Caco-2 (cell line): ENCODE measurements at regions not wholly inside any gene's neighbourhood (a gene's known extent, or its start where the extent isn't known, plus 50 kb on each side); places are given as distances from the start of the nearest gene placed in this dataset.

ENCODE experiments used
- BruUV-seq: library from RNA; stranded (reverse); fragments of 400-500 nt; replicated peaks from 2 replicates; lab custom pipeline; 2021; lab: Mats Ljungman, UMichigan
- CTCF ChIA-PET: fragments of 300-600 bp; sonication (Branson Sonifier 250); formaldehyde crosslinking; loops from one replicate; lab custom pipeline; 2022; ENCODE audit warnings: antibody characterized with exemption; lab: Charles Lee
- POLR2A ChIA-PET: fragments of 300-600 bp; sonication (Branson Sonifier 250); formaldehyde crosslinking; loops from one replicate; lab custom pipeline; 2022; ENCODE audit warnings: antibody characterized with exemption; lab: Charles Lee
- DNase-seq, 2 experiments: peaks; one replicate each; pipeline versions ENCODE4 v3.0.0 to v3.0.0-alpha.2; 2020 to 2022
- H3K27me3 ChIP-seq: replicated peaks from 2 replicates; pipeline ENCODE4 v1.6.0; 2011; ENCODE audit warnings: low read length; ENCODE audit not compliant: control insufficient read depth, insufficient read depth
- H3K36me3 ChIP-seq: 2 replicates; pipeline ENCODE4 v1.5.1; 2011; ENCODE audit warnings: low read length; ENCODE audit not compliant: control insufficient read depth, insufficient read depth
- H3K4me1 ChIP-seq: fragments of 250-450 bp; sonication (Bioruptor Pico); 2 replicates; pipeline ENCODE4 v1.5.1; 2020; ENCODE audit warnings: mild to moderate bottlenecking
- H3K4me3 ChIP-seq: 2 replicates; pipeline ENCODE4 v1.5.1; 2011; ENCODE audit warnings: low read depth, mild to moderate bottlenecking, control low read depth, low read length
- H3K9me3 ChIP-seq: fragments of 250-450 bp; sonication (Bioruptor Pico); 2 replicates; pipeline ENCODE4 v1.5.1; 2020; ENCODE audit warnings: mild to moderate bottlenecking, moderate library complexity
- H3K27ac Mint-ChIP-seq: one replicate; pipeline ENCODE4 v1.8.0; 2022; ENCODE audit warnings: mixed read lengths; ENCODE audit not compliant: unreplicated experiment
- H3K27me3 Mint-ChIP-seq: one replicate; pipeline ENCODE4 v1.8.0; 2022; ENCODE audit warnings: mixed read lengths; ENCODE audit not compliant: insufficient read depth, unreplicated experiment
- H3K36me3 Mint-ChIP-seq: one replicate; pipeline ENCODE4 v1.8.0; 2022; ENCODE audit warnings: mild to moderate bottlenecking, mixed read lengths; ENCODE audit not compliant: insufficient read depth, unreplicated experiment
- H3K4me1 Mint-ChIP-seq: one replicate; pipeline ENCODE4 v1.8.0; 2022; ENCODE audit warnings: low read depth, mixed read lengths; ENCODE audit not compliant: unreplicated experiment
- H3K4me3 Mint-ChIP-seq: one replicate; pipeline ENCODE4 v1.8.0; 2022; ENCODE audit warnings: mild to moderate bottlenecking, moderate library complexity, mixed read lengths; ENCODE audit not compliant: unreplicated experiment
- H3K9me3 Mint-ChIP-seq: one replicate; pipeline ENCODE4 v1.8.0; 2022; ENCODE audit warnings: mixed read lengths; ENCODE audit not compliant: unreplicated experiment
- intact Hi-C: fragments of 100-400 bp; cut with micrococcal nuclease; formaldehyde crosslinking; loops from one replicate; pipeline ENCODE4 v1.10.0; 2022; ENCODE audit not compliant: unreplicated experiment
- TF ChIP-seq, protein P1 (sequence below), 2 experiments: fragments of 200-600 bp in 1 of 2; IDR thresholded peaks; 1 replicate in 1 of 2; 2 replicates in 1 of 2; pipeline versions ENCODE4 v1.5.1 to v1.8.0; 2011 to 2022; ENCODE audit warnings: antibody characterized with exemption in 1 of 2, control low read depth in 1 of 2, inconsistent platforms in 1 of 2, low read depth in 1 of 2, low read length in 1 of 2, mild to moderate bottlenecking in 1 of 2, moderate library complexity in 1 of 2; ENCODE audit not compliant: insufficient read depth in 1 of 2, severe bottlenecking in 1 of 2, unreplicated experiment in 1 of 2

DNA sequence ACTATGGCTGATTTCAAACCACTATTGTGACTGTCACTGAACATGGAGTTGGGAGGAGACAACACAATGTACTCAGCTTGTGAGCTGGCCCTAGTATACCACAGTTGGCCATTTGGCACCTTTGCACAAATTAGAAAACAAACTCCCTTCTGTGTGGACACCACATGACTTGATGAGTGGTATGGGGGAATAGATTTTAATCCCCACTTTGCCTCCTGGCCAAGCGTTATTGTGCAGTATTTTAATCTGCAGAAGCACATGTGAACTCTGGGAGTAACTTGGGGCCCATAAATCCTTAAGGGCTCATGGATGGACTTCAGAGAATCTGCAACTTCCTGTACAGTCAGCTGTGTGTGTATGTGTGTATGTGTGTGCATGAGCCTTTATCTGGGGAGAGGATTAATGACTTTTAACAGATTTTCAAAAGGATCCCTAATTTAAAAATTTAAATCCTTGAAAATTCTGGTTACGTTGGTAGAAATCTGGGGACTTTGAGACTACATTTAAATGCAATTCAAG, 105.0 kb upstream of the PAQR3 start:
- intact Hi-C loops, result loop anchor here (5.0 to 10.0 kb wide), 2 partner anchors 253 to 1171 kb away; no protein-coding TSS in a partner anchor
- peaks cover 7% of the 10 kb centered on the region for H3K4me1 Mint-ChIP-seq
- TF ChIP-seq, protein P1, sequence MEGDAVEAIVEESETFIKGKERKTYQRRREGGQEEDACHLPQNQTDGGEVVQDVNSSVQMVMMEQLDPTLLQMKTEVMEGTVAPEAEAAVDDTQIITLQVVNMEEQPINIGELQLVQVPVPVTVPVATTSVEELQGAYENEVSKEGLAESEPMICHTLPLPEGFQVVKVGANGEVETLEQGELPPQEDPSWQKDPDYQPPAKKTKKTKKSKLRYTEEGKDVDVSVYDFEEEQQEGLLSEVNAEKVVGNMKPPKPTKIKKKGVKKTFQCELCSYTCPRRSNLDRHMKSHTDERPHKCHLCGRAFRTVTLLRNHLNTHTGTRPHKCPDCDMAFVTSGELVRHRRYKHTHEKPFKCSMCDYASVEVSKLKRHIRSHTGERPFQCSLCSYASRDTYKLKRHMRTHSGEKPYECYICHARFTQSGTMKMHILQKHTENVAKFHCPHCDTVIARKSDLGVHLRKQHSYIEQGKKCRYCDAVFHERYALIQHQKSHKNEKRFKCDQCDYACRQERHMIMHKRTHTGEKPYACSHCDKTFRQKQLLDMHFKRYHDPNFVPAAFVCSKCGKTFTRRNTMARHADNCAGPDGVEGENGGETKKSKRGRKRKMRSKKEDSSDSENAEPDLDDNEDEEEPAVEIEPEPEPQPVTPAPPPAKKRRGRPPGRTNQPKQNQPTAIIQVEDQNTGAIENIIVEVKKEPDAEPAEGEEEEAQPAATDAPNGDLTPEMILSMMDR (IDR thresholded peaks at IDR 0.05; ENCODE audit: insufficient read depth in 1 of 2, low read depth in 1 of 2, low read length in 1 of 2, severe bottlenecking in 1 of 2, unreplicated experiment in 1 of 2), result no peak
- H3K36me3 ChIP-seq, result no peaks in the 10 kb centered on the region
- H3K9me3 ChIP-seq, result no peaks in the 10 kb centered on the region
- H3K4me3 Mint-ChIP-seq, result no peak overlapping the region
- H3K4me1 ChIP-seq, result peaks cover 7% of the 10 kb centered on the region; the same call in 1 of the 2 replicates
- no TSS peak for BruUV-seq
- no peaks in the 10 kb centered on the region for H3K27me3 ChIP-seq
- no peak overlapping the region for H3K27ac Mint-ChIP-seq
- DNase-seq, result no peak
- H3K9me3 Mint-ChIP-seq, result peaks cover 9% of the 10 kb centered on the region
- ChIA-PET POLR2A (no interaction called here), CTCF (no interaction called here)
- no peaks in the 10 kb centered on the region for H3K27me3 Mint-ChIP-seq
- H3K36me3 Mint-ChIP-seq, result peaks cover 6% of the 10 kb centered on the region
- H3K4me3 ChIP-seq, result no peak overlapping the region

DNA sequence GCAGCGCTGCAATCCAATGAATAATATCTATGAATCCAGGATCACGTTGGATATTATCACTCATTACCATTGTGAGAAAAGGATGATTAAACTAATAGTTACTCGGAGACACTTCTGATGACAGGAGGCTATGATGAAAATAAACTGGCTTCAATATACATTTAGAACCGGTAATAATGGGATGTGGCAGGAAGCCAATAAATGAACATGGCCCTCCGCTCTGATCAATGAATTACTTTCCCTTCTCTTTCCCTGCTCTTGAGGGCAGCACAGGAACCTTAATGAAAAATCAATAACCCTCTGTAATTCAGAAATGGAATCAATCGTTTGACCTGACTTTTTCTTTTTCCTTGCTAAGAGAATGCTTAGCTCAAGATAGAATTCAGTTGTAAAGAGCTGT, 103.9 kb upstream of the PAQR3 start:
- no TSS peak for BruUV-seq
- Histone ChIP-seq H3K36me3 (no peaks in the 10 kb centered on the region), H3K4me3 (no peak overlapping the region), H3K4me1 (peaks cover 7% of the 10 kb centered on the region; the same call in 1 of the 2 replicates), H3K27me3 (no peaks in the 10 kb centered on the region), H3K9me3 (no peaks in the 10 kb centered on the region)
- Mint-ChIP-seq H3K4me3 (no peak overlapping the region), H3K4me1 (peaks cover 7% of the 10 kb centered on the region), H3K27ac (no peak overlapping the region), H3K36me3 (peaks cover 6% of the 10 kb centered on the region), H3K9me3 (peaks cover 9% of the 10 kb centered on the region), H3K27me3 (no peaks in the 10 kb centered on the region)
- TF ChIP-seq, protein P1 (IDR thresholded peaks at IDR 0.05; ENCODE audit: insufficient read depth in 1 of 2, low read depth in 1 of 2, low read length in 1 of 2, severe bottlenecking in 1 of 2, unreplicated experiment in 1 of 2), result no peak
- intact Hi-C loops, result loop anchor here (2.0 to 10.0 kb wide), 3 partner anchors 90 to 1172 kb away; no protein-coding TSS in a partner anchor
- DNase-seq, result no peak
- ChIA-PET POLR2A (no interaction called here), CTCF (no interaction called here)

DNA sequence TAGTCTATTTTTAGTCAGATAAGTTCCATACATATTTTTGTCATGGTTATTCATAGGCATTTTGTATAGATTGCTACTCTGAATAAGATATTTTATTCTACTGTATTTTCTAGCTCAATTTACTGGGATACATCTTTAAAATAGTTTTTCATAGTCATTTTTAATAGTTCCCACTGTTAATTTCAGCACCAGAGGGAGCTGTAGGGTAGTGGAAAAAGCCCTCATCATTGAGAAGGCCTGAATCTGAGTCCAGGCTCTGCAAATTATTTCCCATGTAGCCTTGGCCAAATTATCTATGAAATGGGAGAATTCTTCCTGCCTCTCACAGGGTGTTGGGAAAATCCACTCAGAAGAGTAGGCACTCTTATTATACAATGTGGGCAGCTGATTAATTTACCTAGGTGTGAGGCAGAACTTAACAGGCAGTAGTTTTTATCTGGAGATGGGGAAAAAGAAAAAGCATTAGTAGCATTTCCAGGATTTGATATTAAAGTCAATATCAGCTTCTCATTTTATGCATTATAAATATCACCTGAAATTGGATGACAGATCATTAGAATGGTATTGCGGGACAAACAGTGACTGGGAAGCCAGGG, 102.9 kb upstream of the PAQR3 start:
- TF ChIP-seq, protein P1 (IDR thresholded peaks at IDR 0.05; ENCODE audit: insufficient read depth in 1 of 2, low read depth in 1 of 2, low read length in 1 of 2, severe bottlenecking in 1 of 2, unreplicated experiment in 1 of 2), result peak; percentile 44 to 50
- no peaks in the 10 kb centered on the region for H3K36me3 ChIP-seq
- no peak overlapping the region for H3K4me3 Mint-ChIP-seq
- peaks cover 4% of the 10 kb centered on the region; the same call in 1 of the 2 replicates for H3K4me1 ChIP-seq
- H3K27me3 Mint-ChIP-seq, result no peaks in the 10 kb centered on the region
- H3K36me3 Mint-ChIP-seq, result peaks cover 6% of the 10 kb centered on the region
- H3K9me3 Mint-ChIP-seq, result peaks cover 9% of the 10 kb centered on the region
- H3K9me3 ChIP-seq, result no peaks in the 10 kb centered on the region
- H3K27me3 ChIP-seq, result no peaks in the 10 kb centered on the region
- no TSS peak for BruUV-seq
- no peak overlapping the region for H3K27ac Mint-ChIP-seq
- intact Hi-C loops, result loop anchor here (1.0 to 10.0 kb wide), 4 partner anchors 89 to 1173 kb away; no protein-coding TSS in a partner anchor
- H3K4me3 ChIP-seq, result no peak overlapping the region
- peak in 1 of 2 experiments; percentile 31 for DNase-seq
- H3K4me1 Mint-ChIP-seq, result peaks cover 13% of the 10 kb centered on the region
- ChIA-PET CTCF (interaction anchor here (0.5 to 1.1 kb wide), 3 partner anchors 95 to 534 kb away, joined by 3 to 4 read pairs (median 3); no protein-coding TSS in a partner anchor), POLR2A (no interaction called here)
